Fibroblast of lung (primary cell): ENCODE measurements at regions not wholly inside any gene's neighbourhood (a gene's known extent, or its start where the extent isn't known, plus 50 kb on each side); places are given as distances from the start of the nearest gene placed in this dataset.

ENCODE experiments used
- DNase-seq, 2 donors: peaks; one replicate each; pipeline versions ENCODE4 v3.0.0 to v3.0.0-alpha.2; 2010; ENCODE audit warnings: low read depth in 2 of 2
- H2AFZ ChIP-seq: 2 replicates; pipeline ENCODE4 v1.5.1; 2012; ENCODE audit warnings: low read length, control low read depth, inconsistent platforms
- H3K27ac ChIP-seq: 2 replicates; pipeline ENCODE4 v1.5.1; 2011; ENCODE audit warnings: low read length, control low read depth; ENCODE audit not compliant: insufficient read depth
- H3K27me3 ChIP-seq: 2 replicates; pipeline ENCODE4 v1.5.1; 2011; ENCODE audit warnings: mild to moderate bottlenecking, low read length; ENCODE audit not compliant: control insufficient read depth, insufficient read depth
- H3K36me3 ChIP-seq: 2 replicates; pipeline ENCODE4 v1.5.1; 2011; ENCODE audit warnings: low read length; ENCODE audit not compliant: control insufficient read depth, insufficient read depth
- H3K4me1 ChIP-seq: 2 replicates; pipeline ENCODE4 v1.5.1; 2011; ENCODE audit warnings: low read length; ENCODE audit not compliant: control insufficient read depth, insufficient read depth; ENCODE audit errors: extremely low read depth
- H3K4me2 ChIP-seq: 2 replicates; pipeline ENCODE4 v1.5.1; 2011; ENCODE audit warnings: low read length, control low read depth; ENCODE audit not compliant: insufficient read depth; ENCODE audit errors: extremely low read depth
- H3K4me3 ChIP-seq, 4 experiments: fragments of 200-600 bp in 1 of 4; sonication (generic) in 1 of 4; replicated peaks in 1 of 4; 2 replicates each; pipeline ENCODE4 v1.5.1; 2011 to 2016; ENCODE audit warnings: low read length in 4 of 4, low read depth in 3 of 4, mild to moderate bottlenecking in 3 of 4, control low read depth in 2 of 4, inconsistent platforms in 1 of 4, mixed read lengths in 1 of 4; ENCODE audit not compliant: insufficient read depth in 1 of 4; ENCODE audit errors: control extremely low read depth in 1 of 4
- H3K79me2 ChIP-seq: 2 replicates; pipeline ENCODE4 v1.5.1; 2012; ENCODE audit warnings: mild to moderate bottlenecking, low read length, inconsistent platforms; ENCODE audit not compliant: control insufficient read depth, insufficient read depth
- H3K9ac ChIP-seq: 2 replicates; pipeline ENCODE4 v1.5.1; 2011; ENCODE audit warnings: mild to moderate bottlenecking, low read length, control low read depth; ENCODE audit not compliant: insufficient read depth
- H3K9me3 ChIP-seq: 2 replicates; pipeline ENCODE4 v1.5.1; 2012; ENCODE audit warnings: low read depth, low read length; ENCODE audit not compliant: control insufficient read depth, insufficient read depth
- H4K20me1 ChIP-seq: 2 replicates; pipeline ENCODE4 v1.5.1; 2011; ENCODE audit warnings: low read length; ENCODE audit not compliant: control insufficient read depth, insufficient read depth; ENCODE audit errors: extremely low read depth
- CTCF ChIP-seq, 2 donors: IDR thresholded peaks in 1 of 2; conservative IDR thresholded peaks in 1 of 2; 1 replicate in 1 of 2; 2 replicates in 1 of 2; pipeline ENCODE4 v1.5.1; 2011 to 2012; ENCODE audit warnings: low read length in 2 of 2, control low read depth in 1 of 2, inconsistent platforms in 1 of 2, low read depth in 1 of 2, mild to moderate bottlenecking in 1 of 2
- EZH2 ChIP-seq: IDR thresholded peaks from 2 replicates; pipeline ENCODE4 v1.5.1; 2012; ENCODE audit warnings: low read length, control low read depth, mild to moderate bottlenecking; ENCODE audit errors: missing control alignments

DNA sequence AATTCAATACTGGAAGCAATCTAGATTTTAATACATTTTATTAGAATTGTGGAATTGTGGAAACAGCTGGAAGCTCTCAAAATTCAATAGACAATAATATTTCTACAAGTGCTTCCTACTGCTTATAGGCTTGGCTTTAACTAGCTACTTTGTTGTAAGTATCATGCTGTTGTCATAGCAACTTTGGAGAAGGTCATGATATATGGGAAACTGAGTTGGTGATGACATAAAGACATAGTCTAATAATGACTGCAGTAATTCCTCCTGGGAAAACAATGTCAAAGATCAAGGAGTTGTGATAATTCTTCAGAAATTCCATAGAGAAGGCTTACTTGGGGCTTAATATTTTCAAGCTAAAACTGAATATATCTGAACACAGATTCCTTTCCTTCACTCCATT is 266.6 kb downstream of the KIF21A start:
- Histone ChIP-seq H3K9me3 (no peaks in the 10 kb centered on the region), H3K4me2 (no peak overlapping the region), H3K36me3 (no peaks in the 10 kb centered on the region), H3K79me2 (no peaks in the 10 kb centered on the region), H3K4me1 (no peaks in the 10 kb centered on the region), H3K27me3 (no peaks in the 10 kb centered on the region), H3K9ac (no peak overlapping the region), H3K27ac (no peak overlapping the region), H3K4me3 (no peak overlapping the region), H4K20me1 (no peaks in the 10 kb centered on the region), H2AFZ (no peak overlapping the region)
- no peak for TF ChIP-seq CTCF (conservative IDR thresholded peaks at IDR 0.05 in 1 of 2, IDR thresholded peaks at IDR 0.05 in 1 of 2; ENCODE audit: low read depth in 1 of 2, low read length in 2 of 2)
- TF ChIP-seq EZH2: no peak
- no peak for DNase-seq

DNA sequence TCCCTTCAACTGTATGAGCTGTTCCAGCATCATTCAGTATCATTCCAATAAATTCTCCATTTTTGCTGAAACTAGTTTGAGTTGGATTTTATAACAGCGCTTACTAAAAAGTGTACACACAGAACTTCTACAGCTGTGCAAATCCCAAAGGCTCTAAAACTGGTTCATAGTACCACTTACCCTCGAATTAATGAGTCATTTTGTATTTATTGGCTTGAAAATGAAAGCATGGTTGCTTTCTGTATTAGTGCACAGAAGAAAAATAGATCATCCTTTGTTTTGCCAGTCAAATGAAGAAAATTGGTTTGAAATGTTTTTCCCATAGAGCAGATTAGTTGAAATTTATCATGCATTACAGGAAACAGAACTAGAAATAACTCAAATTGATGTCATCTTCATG is 268.3 kb upstream of the CPNE8 start:
- Histone ChIP-seq H3K36me3 (no peaks in the 10 kb centered on the region), H3K27ac (no peak overlapping the region), H2AFZ (no peak overlapping the region), H3K4me2 (no peak overlapping the region), H3K9me3 (no peaks in the 10 kb centered on the region), H3K27me3 (no peaks in the 10 kb centered on the region), H3K9ac (no peak overlapping the region), H3K4me3 (no peak overlapping the region), H3K79me2 (no peaks in the 10 kb centered on the region), H4K20me1 (no peaks in the 10 kb centered on the region), H3K4me1 (no peaks in the 10 kb centered on the region)
- TF ChIP-seq EZH2 (no peak), CTCF (conservative IDR thresholded peaks at IDR 0.05 in 1 of 2, IDR thresholded peaks at IDR 0.05 in 1 of 2; ENCODE audit: low read depth in 1 of 2, low read length in 2 of 2) (no peak)
- peak in 1 of 2 donors; percentile 24 for DNase-seq

DNA sequence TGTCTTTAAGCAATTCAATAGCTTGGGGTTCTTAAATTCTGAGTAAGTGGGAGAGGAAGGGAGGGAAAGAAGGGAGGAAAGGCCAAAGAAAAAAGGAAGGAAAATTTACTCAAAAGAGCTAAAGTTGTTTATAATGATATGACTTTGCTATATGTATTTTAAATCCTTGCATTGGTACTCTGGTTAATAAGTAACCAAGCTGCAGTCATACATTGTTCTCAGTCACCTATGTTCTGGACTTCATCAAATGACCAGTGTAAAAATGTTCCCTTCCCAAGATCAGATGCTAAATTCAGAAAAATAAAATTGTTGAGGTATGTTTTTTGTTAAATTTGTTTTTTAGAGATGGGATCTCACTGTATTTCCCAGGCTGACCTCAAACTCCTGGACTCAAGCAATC is 259.9 kb upstream of the CPNE8 start:
- TF ChIP-seq CTCF (conservative IDR thresholded peaks at IDR 0.05 in 1 of 2, IDR thresholded peaks at IDR 0.05 in 1 of 2; ENCODE audit: low read depth in 1 of 2, low read length in 2 of 2) (no peak), EZH2 (no peak)
- no peaks in the 10 kb centered on the region for H3K27me3 ChIP-seq

More for the DNA sequence above, 259.9 kb upstream of the CPNE8 start:
- DNase-seq: no peak
- Histone ChIP-seq H4K20me1 (no peaks in the 10 kb centered on the region), H3K27ac (no peak overlapping the region), H3K4me3 (no peak overlapping the region), H3K9me3 (no peaks in the 10 kb centered on the region), H3K4me2 (no peak overlapping the region), H3K9ac (no peak overlapping the region), H3K79me2 (no peaks in the 10 kb centered on the region), H3K4me1 (no peaks in the 10 kb centered on the region), H2AFZ (no peak overlapping the region), H3K36me3 (no peaks in the 10 kb centered on the region)
